Astrocyte (in vitro differentiated cells and primary cell): ENCODE measurements at regions not wholly inside any gene's neighbourhood (a gene's known extent, or its start where the extent isn't known, plus 50 kb on each side); places are given as distances from the start of the nearest gene placed in this dataset.

Source experiments
- DNase-seq: peaks from one replicate; pipeline ENCODE4 v3.0.0-alpha.2; 2010; ENCODE audit warnings: low read depth
- FAIRE-seq: peaks from 2 replicates; lab custom pipeline; 2011; peaks lifted over from hg19 to GRCh38; lab: Jason Lieb, UNC
- H2AFZ ChIP-seq: 2 replicates; pipeline ENCODE4 v1.6.0; 2012; ENCODE audit warnings: low read depth, low read length, inconsistent platforms
- H3K27ac ChIP-seq: 2 replicates; pipeline ENCODE4 v1.5.1; 2011; ENCODE audit warnings: low read depth, low read length, inconsistent platforms
- H3K27me3 ChIP-seq: 2 replicates; pipeline ENCODE4 v1.6.0; 2011; ENCODE audit warnings: low read length, inconsistent platforms; ENCODE audit not compliant: insufficient read depth
- H3K36me3 ChIP-seq: 2 replicates; pipeline ENCODE4 v1.5.1; 2011; ENCODE audit warnings: low read length, inconsistent platforms; ENCODE audit not compliant: insufficient read depth
- H3K4me1 ChIP-seq: 2 replicates; pipeline ENCODE4 v1.5.1; 2011; ENCODE audit warnings: low read length, inconsistent platforms; ENCODE audit not compliant: insufficient read depth
- H3K4me2 ChIP-seq: 2 replicates; pipeline ENCODE4 v1.6.0; 2012; ENCODE audit warnings: low read length, inconsistent platforms
- H3K4me3 ChIP-seq: 2 replicates; pipeline ENCODE4 v1.5.1; 2011; ENCODE audit warnings: low read depth, mild to moderate bottlenecking, low read length, inconsistent platforms; ENCODE audit not compliant: insufficient read depth
- H3K79me2 ChIP-seq: 2 replicates; pipeline ENCODE4 v1.6.0; 2012; ENCODE audit warnings: mild to moderate bottlenecking, low read length, inconsistent platforms; ENCODE audit not compliant: insufficient read depth
- H3K9ac ChIP-seq: 2 replicates; pipeline ENCODE4 v1.6.0; 2012; ENCODE audit warnings: mild to moderate bottlenecking, low read length, inconsistent platforms
- H3K9me3 ChIP-seq: 2 replicates; pipeline ENCODE4 v1.5.1; 2012; ENCODE audit warnings: low read depth, mild to moderate bottlenecking, low read length, inconsistent platforms; ENCODE audit not compliant: insufficient read depth
- H4K20me1 ChIP-seq: 2 replicates; pipeline ENCODE4 v1.6.0; 2012; ENCODE audit warnings: low read length, inconsistent platforms; ENCODE audit not compliant: insufficient read depth
- H3K27ac Mint-ChIP-seq: one replicate; pipeline ENCODE4 v1.8.0; 2021; ENCODE audit warnings: mild to moderate bottlenecking, mixed read lengths; ENCODE audit not compliant: unreplicated experiment
- H3K27me3 Mint-ChIP-seq: one replicate; pipeline ENCODE4 v1.8.0; 2021; ENCODE audit warnings: low read depth, mixed read lengths; ENCODE audit not compliant: unreplicated experiment
- H3K36me3 Mint-ChIP-seq: one replicate; pipeline ENCODE4 v1.8.0; 2021; ENCODE audit warnings: low read depth, mixed read lengths; ENCODE audit not compliant: unreplicated experiment
- H3K4me1 Mint-ChIP-seq: one replicate; pipeline ENCODE4 v1.8.0; 2021; ENCODE audit warnings: low read depth, mixed read lengths; ENCODE audit not compliant: unreplicated experiment
- H3K4me3 Mint-ChIP-seq: one replicate; pipeline ENCODE4 v1.8.0; 2021; ENCODE audit warnings: mild to moderate bottlenecking, moderate library complexity, mixed read lengths; ENCODE audit not compliant: unreplicated experiment
- H3K9me3 Mint-ChIP-seq: one replicate; pipeline ENCODE4 v1.8.0; 2021; ENCODE audit warnings: mild to moderate bottlenecking, mixed read lengths; ENCODE audit not compliant: unreplicated experiment
- EZH2 ChIP-seq: IDR thresholded peaks from 2 replicates; pipeline ENCODE4 v1.6.1; 2012; ENCODE audit warnings: mild to moderate bottlenecking, low read length, inconsistent platforms; ENCODE audit not compliant: insufficient read depth
- TF ChIP-seq, protein P1 (sequence below): IDR thresholded peaks from 2 replicates; pipeline ENCODE4 v1.5.1; 2011; ENCODE audit warnings: low read depth, mild to moderate bottlenecking, inconsistent platforms, low read length, moderate library complexity; ENCODE audit not compliant: insufficient read depth

DNA sequence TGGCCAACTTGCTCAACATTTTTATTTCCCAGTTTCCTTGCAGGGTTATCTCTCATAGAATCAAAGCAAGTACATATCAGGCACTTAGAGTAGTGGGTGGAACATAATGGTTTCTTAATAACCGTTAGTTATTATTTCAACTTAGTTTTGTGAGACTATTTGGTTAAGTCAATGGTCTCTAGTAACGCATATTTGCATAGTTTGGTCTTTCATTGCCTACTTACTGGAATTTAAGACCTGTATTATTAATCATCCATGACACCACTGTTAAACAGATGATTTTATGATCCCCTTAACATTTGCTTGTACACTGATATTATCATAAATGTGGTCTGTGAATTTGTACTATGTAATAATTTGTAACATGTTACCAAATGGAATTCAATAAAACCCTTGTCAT lies 70.9 kb upstream of the SMIM31 start:
- Histone ChIP-seq H3K27me3 (no peaks in the 10 kb centered on the region), H3K9ac (no peak overlapping the region), H4K20me1 (no peaks in the 10 kb centered on the region), H3K4me2 (no peak overlapping the region), H2AFZ (no peak overlapping the region), H3K27ac (no peak overlapping the region), H3K4me1 (no peaks in the 10 kb centered on the region), H3K9me3 (no peaks in the 10 kb centered on the region), H3K4me3 (no peak overlapping the region), H3K36me3 (no peaks in the 10 kb centered on the region), H3K79me2 (no peaks in the 10 kb centered on the region)
- H3K36me3 Mint-ChIP-seq, result no peaks in the 10 kb centered on the region
- no peak for DNase-seq
- no peak overlapping the region for H3K4me3 Mint-ChIP-seq
- FAIRE-seq, result no peak
- no peak overlapping the region for H3K27ac Mint-ChIP-seq
- H3K27me3 Mint-ChIP-seq, result no peaks in the 10 kb centered on the region
- no peaks in the 10 kb centered on the region for H3K4me1 Mint-ChIP-seq
- TF ChIP-seq, protein P1, sequence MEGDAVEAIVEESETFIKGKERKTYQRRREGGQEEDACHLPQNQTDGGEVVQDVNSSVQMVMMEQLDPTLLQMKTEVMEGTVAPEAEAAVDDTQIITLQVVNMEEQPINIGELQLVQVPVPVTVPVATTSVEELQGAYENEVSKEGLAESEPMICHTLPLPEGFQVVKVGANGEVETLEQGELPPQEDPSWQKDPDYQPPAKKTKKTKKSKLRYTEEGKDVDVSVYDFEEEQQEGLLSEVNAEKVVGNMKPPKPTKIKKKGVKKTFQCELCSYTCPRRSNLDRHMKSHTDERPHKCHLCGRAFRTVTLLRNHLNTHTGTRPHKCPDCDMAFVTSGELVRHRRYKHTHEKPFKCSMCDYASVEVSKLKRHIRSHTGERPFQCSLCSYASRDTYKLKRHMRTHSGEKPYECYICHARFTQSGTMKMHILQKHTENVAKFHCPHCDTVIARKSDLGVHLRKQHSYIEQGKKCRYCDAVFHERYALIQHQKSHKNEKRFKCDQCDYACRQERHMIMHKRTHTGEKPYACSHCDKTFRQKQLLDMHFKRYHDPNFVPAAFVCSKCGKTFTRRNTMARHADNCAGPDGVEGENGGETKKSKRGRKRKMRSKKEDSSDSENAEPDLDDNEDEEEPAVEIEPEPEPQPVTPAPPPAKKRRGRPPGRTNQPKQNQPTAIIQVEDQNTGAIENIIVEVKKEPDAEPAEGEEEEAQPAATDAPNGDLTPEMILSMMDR, result no peak
- TF ChIP-seq EZH2, result no peak
- no peaks in the 10 kb centered on the region for H3K9me3 Mint-ChIP-seq

DNA sequence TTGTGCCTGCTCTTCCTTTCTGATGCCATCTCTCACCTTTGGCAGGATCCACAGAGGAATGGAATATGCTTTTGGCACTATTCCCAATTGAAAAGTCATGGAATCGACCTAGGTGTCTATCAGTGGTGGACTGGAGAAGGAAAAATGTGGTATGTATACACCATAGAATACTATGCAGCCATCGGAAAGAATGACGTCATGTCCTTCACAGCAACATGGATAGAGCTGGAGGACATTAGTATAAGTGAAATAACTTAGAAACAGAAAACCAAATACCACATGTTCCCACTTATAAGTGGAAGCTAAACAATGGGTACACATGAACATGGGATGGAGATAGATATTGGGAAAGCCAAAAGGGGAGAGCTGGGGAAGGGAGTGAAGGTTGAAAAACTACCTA lies 58.3 kb upstream of the SMIM31 start:
- no peaks in the 10 kb centered on the region for H3K9me3 ChIP-seq
- no peaks in the 10 kb centered on the region for H3K27me3 ChIP-seq
- H3K36me3 ChIP-seq, result no peaks in the 10 kb centered on the region
- Mint-ChIP-seq H3K27ac (no peak overlapping the region), H3K4me3 (no peak overlapping the region), H3K36me3 (no peaks in the 10 kb centered on the region), H3K4me1 (no peaks in the 10 kb centered on the region), H3K9me3 (peaks cover 7% of the 10 kb centered on the region), H3K27me3 (no peaks in the 10 kb centered on the region)
- no peak overlapping the region for H3K4me3 ChIP-seq
- H2AFZ ChIP-seq, result no peak overlapping the region
- TF ChIP-seq, protein P1, result no peak
- TF ChIP-seq EZH2, result no peak
- no peaks in the 10 kb centered on the region for H3K4me1 ChIP-seq
- no peaks in the 10 kb centered on the region for H3K79me2 ChIP-seq
- no peaks in the 10 kb centered on the region for H4K20me1 ChIP-seq
- DNase-seq (no peak), FAIRE-seq (no peak)
- H3K4me2 ChIP-seq, result no peak overlapping the region
- H3K27ac ChIP-seq, result no peak overlapping the region
- H3K9ac ChIP-seq, result no peak overlapping the region

DNA sequence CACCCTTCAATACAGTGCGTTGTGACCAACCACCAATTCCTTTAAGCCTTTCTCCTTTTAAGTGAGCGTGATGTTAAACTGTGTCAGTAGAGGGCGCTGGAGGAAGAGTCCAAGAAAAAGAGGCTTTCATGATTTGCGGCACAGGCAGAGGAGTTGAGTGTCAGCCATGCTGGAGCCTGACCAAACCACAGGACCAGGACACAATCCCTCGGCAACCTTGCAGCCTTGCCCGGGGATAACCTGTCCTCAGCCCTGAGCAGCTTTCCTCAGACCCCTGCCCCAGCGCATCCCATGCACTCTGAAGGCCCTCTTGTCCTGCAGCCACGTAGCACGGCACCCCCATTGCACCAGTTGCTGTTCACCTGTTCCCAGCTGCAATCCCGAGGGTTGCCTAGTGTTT lies 53.5 kb upstream of the SMIM31 start:
- Mint-ChIP-seq H3K36me3 (no peaks in the 10 kb centered on the region), H3K4me3 (no peak overlapping the region), H3K9me3 (peaks cover 2% of the 10 kb centered on the region), H3K27me3 (no peaks in the 10 kb centered on the region), H3K27ac (no peak overlapping the region), H3K4me1 (no peaks in the 10 kb centered on the region)
- H3K36me3 ChIP-seq, result no peaks in the 10 kb centered on the region
- no peaks in the 10 kb centered on the region for H4K20me1 ChIP-seq
- H2AFZ ChIP-seq, result no peak overlapping the region
- H3K4me2 ChIP-seq, result no peak overlapping the region
- H3K27me3 ChIP-seq, result no peaks in the 10 kb centered on the region
- TF ChIP-seq EZH2, result no peak
- TF ChIP-seq, protein P1, result no peak
- H3K9ac ChIP-seq, result no peak overlapping the region
- no peaks in the 10 kb centered on the region for H3K9me3 ChIP-seq
- no peak overlapping the region for H3K4me3 ChIP-seq
- no peaks in the 10 kb centered on the region for H3K79me2 ChIP-seq
- DNase-seq, result no peak
- H3K27ac ChIP-seq, result no peak overlapping the region
- H3K4me1 ChIP-seq, result no peaks in the 10 kb centered on the region
- FAIRE-seq, result no peak
